GM19395 (cell line): ENCODE measurements at regions not wholly inside any gene's neighbourhood (a gene's known extent, or its start where the extent isn't known, plus 50 kb on each side); places are given as distances from the start of the nearest gene placed in this dataset.
"Not testable (repeated sequence)": the region's sequence is repeated elsewhere in the genome, so short reads cannot be mapped to it uniquely, and the experiment has no call there.

Experiments used
- ATAC-seq: cut with Tn5 transposase; IDR thresholded peaks from one replicate; pipeline ENCODE4 v1.9.1; 2021; ENCODE audit warnings: mild to moderate bottlenecking, moderate library complexity; ENCODE audit not compliant: unreplicated experiment

DNA sequence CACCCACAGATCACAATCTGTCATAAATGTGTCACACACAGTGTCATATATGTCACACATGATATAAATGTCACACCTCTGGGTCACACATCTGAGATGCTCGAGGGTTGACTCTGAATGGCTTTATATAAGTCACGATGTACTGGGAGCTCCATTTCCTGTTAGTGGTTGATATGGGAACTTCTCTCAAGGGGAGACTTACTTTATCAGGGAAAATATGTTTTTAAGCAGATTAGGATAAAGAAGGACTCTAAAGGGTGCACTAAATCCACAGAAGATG is 83.9 kb upstream of the MEF2A start:
- ATAC-seq: no peak

DNA sequence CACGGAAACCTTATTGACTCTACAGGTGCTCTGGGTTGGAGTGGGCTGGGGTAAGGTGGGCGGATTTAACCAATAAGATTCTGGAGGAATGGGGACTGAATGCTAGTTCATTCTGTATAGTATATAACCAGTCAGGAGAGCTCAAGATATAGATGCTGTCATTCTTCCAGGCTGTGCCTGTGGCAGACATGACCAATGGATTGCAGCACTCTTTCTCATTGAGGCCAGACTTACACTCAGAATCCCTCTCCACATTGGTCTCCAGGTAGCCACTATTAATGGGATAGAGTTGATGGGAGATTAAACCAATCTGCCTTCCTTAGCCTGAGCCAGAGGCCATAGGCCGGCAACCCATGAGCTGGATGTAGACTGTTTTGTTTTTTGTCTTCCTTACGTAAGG is 82.8 kb upstream of the MEF2A start:
- no peak for ATAC-seq

DNA sequence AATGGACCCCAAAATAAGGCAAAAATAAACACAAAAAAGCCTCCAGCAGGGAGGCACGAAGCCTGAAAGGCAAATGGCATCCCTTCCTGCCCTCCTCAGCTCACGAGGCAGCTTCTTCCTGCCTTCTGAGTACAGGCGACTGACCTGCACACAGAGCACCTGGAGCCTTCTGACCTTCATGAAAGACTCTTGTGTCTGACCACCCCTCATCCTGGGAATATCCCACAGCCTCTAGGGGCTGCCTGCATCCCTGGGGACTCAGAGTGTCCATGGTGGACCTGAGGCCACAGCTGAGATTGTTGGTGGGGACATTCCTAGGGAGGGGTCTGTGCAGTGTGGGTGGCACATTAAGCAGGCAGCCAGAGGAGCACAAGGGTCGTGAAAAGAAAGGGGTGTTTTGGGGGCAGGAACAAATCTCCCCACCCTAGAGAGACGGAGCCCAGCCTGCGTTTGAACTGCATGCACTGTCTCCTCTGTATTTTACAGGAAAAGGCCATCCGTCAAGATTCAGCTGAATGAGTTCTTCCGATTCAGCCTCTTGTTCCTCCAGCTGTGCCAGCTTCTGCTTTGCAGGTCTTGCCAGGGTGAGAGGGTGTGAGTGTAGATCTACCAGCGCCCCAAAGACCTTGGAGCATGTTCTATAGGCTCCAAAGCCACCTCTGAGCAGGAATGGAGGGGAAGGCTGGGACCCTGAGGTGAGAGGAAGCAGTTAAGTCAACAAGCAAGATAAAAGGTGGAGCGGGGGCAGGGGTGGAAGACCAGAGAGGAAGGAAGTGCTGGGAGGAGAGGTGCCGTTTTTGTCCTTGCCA is 80.4 kb upstream of the MEF2A start:
- no peak for ATAC-seq

DNA sequence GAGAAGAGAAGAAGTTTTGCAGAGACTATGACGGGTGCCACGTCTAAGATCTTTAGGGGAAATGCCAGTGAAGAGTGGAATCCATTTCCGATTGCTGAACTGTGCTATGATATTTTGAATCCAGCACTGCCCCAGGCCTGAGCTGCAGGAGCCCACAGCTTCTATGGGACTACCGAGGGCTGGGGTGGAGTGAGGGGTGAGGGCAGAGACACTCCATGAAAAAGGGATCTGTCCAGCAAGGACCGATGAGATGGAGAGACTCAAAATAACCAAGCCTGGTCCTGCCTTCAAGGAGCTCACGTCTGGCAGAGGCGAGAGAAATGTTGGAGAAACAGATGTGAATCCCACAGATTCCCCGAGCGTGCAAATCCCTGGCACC is 79.8 kb upstream of the MEF2A start:
- ATAC-seq: no peak

DNA sequence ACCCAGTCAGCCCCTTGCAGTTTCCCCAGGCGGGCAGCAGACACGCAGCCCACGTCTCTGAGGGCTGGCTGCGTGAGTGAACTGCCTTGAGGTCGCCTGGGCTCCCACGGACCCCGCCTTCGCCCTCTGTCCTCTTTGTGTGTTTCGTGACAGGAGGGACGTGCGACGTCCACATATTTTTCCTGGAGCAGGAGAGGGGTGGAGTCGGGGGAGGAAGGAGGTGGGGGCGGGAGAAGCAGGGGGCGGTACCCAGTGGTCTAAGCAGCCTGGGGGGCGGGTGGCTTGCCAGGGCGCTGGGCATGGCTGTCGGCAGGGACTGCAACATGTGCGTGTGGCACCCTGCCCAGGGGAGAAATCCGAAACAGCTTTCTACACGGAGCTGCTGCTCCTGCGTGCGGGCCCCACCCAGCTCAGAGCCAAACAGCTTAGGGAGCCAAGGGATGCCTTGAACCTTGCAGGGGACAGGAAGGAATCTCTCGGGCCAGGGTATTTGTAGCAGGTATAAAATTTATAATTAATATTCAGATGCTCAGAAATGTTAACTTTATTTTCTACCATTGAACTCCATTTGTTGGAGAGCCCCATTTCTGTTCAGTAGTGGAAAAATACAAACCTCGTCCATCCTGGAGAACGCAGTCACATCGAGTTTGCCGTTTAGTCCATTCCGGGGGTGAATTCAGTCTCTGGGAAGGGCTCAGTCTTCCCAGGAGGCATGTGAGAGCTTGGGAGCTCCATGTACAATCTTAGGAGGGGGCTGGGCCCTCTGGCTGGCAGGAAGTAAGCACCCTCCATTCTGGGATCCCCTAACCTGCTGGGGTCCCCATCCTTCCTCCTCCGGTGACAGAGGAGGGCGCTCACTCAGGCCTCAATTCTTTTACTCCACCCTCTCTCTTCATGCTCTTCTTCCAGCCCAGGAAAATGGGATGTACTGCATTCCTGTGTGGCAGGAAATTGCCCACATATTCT is 79.1 kb upstream of the MEF2A start:
- ATAC-seq: no peak

DNA sequence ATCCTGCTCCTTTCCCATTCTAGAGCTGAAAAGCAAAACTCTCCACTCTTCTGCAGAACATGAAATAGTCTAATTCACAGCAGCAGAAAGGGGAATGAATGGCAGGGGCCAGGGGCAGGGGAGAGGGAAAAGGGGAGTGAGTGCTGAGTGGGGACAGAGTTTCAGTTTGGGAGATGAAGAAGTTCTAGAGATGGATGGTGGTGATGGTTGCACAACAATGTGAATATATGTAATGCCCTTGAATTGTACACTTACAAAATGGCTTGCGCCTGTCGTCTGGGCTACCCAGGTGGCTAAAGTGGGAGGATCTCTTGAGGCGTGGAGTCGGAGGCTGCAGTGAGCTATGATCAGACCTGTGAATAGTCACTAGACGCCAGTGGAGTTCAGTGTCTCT is 78.5 kb upstream of the MEF2A start:
- no peak for ATAC-seq

DNA sequence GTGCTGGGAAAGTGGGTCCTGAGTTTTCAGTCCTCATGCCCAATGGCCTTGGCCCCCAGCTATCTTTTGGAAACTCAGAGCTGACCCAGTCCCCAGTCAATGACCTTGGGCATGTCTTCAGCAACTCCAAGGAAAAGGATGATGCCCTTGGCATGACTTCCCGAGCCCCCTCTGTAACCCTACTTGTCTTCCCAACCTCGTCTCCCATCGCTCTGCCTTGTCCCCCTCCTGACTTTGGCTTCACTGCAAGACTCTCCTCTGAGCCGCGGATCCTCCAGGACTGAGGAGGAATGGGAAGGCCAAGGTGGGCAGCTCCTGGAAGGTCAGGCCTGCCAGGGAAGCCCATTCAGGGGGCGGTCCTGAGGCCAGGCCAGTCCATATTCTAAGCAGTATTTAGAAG is 73.5 kb upstream of the MEF2A start:
- ATAC-seq: no peak

DNA sequence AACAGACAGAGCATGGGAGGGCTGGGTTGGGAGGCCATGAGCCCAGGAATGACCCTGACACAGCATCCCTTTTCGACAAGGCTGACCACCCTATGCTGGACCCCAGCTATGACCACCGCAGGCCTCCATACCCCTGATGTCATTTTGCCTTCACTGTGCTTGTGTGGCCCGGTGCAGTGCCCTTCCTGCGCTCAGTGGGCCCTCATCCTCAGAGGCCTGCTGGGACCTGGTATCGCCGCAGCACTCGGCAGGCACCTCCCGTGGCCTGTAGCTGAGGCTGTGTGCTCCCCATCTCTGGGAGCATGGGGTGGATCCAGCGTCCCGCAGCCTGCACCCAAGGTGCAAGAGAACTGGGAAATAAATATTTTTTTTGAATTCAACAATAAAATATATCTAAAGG is 73.1 kb upstream of the MEF2A start:
- no peak for ATAC-seq

DNA sequence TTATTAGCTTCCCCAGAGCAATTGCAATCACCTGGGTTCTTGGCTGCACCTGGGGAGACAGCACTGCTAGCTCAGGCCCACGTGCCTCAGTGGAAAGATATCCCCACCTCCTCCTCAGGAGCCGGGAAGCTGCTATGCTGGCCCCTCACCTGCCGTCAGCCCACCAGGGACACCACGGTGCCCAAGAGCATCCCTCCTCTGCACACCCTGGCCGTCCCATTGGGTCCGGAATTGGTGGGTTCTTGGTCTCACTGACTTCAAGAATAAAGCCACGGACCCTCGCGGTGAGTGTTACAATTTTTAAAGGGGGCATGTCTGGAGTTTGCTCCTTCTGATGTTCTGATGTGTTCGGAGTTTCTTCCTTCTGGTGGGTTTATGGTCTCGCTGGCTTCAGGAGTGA is 72.3 kb upstream of the MEF2A start:
- ATAC-seq: no peak

DNA sequence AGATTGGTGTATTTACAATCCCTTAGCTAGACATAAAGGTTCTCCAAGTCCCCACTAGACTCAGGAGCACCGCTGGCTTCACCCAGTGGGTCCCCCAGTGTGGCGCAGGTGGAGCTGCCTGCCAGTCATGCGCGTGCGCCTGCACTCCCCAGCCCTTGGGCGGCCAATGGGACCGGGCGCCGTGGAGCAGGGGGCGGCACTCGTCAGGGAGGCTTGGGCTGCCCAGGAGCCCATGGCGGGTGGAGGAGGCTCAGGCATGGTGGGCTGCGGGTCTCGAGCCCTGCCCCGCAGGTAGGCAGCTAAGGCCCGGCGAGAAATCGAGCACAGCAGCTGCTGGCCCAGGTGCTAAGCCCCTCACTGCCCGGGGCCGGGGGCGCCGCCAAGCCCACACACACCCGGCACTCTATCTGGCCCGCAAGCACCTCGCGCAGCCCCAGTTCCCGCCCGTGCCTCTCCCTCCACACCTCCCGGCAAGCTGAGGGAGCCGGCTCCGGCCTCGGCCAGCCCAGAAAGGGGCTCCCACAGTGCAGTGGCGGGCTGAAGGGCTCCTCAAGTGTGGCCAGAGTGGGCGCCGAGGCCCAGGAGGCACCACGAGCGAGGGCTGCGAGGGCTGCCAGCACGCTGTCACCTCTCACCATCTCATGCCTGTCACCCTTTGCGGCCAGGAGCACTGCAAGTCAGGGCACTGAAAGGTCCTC is 71.1 kb upstream of the MEF2A start:
- not testable (repeated sequence) for ATAC-seq

DNA sequence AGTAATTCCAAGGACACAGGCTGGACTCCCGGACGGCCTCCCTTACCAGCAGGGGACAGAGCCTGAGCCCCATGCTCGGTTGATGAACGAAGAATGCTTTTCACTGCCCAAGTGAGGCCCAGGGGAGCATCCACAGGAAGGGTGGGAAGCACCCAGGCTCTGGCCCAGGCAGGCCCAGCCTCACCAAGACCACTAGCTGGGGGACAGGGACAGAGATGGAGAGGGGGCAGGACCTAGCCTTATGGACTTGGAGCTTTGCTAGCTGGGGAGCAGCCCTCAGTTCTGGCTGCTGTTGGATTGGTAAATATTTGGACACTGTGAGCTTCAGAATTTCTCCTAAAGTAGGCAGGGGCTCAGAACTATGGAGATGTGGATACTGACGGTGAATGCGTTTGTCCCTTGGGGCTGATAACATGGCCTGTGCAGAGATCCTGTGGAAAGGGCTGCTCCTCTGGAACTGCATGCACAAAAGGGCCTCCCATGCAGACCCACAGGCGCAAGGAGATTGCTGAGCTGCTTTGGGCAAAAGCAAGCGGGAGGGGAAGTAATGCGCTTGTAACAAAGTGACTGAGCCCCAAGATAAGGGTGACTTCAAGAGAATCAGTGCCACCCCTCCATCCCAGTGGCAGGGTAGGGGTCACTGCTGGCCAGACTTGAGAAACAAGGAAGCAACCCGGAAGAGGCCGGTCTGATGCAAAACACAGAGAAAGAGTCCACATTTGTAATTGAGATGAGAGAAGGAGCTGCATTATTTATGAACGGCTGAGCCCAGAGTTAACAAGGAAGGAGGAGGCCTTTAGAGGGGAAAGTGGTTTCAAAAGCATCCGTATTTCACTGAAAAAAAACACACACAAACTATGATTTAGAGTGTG is 70.1 kb upstream of the MEF2A start:
- peak; percentile 48 for ATAC-seq

DNA sequence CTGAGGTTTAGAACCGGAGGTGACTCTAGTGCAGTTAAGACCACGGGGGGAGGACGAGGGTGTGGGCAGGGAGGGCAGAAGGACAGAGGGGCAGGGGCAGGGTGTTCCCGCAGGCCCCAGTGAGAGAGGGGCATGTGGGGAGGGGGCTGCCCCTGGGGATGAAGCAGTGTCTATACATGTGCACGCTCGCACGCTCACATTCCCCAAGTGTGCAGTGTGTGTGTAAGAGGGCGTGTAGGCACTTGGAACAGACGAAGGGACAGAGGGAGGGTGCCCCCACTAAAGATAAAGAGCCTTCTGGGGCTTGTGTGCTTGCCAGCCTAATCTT is 69.5 kb upstream of the MEF2A start:
- peak; percentile 6 for ATAC-seq

DNA sequence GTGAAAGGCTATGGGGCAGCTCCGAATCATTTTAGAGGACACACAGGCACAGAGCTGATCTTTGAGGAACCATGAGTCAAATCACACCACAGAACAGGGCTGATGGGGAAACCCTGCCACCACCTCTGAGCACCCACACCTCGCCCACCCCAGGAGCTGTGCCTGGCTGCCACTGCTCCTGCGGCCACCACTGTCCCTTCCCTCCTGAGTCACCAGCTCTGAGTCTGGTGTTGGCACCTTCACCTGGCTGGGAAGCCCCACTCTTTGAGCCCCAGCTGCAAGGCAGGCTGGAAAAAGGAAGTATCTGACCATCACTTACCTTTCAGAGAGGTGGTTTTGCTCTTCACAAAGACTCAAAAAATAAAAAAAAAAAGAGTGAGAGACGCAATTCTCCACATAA is 63.6 kb upstream of the MEF2A start:
- ATAC-seq: peak; percentile 55

DNA sequence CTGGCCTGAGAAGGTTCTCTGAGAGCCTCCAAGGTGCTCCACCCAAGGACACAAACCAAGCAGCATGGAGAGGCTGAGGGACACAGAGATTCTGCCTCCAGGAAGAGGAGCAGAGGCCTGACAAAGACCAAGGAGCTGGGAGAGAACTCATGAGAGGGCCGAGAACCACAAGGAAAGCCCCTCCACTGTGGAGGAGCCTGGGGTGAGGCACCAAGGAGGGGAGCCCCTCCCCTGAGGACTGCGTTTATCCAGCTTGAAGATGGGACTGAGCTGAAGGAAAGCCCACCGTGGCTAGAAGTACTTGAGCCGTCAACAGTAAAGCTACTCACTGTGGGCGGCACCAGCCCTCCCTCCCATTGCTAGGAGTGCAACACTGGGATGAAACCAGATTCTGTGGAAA is 63.1 kb upstream of the MEF2A start:
- peak; percentile 13 for ATAC-seq

DNA sequence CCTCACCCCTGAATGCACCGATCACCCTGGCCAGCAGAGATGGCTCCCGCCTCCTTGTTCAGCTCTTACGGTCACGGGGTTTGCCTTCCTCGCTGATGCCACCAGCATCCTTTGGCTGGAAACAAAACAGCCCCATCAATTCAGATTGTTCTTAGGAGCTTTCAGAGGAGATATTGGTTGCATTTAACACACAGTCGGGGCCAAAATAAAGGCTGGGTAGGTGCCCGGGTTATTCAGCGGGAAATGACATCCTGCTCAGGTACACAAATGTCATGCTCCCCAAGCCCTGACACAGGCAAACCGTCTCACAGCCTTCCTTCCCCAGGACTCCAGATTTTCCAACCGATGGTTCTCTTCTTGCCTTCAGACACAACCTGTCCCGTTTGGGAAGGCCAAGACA is 62.4 kb upstream of the MEF2A start:
- ATAC-seq: no peak

DNA sequence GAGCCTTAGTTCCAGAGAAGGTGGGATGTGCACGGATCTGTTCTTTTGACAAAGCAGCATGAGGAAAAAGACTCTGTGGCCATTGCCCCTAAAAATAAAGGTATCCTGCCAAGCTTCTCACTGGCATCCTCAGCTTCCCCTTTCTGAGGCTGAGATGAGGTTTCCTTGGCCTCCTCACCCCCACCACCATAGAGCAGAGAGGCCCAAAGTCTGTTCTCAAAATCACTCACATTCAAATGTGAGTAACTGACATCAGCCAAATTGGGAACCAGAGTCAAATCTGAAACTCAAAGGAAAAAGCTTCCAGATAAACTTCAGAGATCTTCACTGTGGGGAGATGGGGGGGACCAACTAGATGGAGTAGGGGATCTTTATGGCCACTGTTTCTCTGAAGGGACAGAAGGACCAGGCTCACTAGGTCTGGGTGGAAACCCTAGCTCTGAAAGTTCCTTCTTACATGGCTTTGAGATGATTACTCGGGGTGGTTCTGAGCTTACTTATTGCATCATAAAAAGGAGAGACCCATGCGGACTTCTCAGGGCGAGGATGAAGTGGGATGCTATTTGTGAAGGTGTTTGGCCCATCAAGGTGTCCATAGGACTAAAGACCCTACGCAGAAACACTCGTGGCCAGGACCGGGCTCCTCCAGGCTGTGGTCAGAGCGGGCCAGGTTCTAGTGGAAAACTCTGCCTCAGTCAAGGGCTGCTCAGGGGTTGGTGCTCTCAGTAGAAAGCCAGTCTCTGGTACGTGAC is 61.5 kb upstream of the MEF2A start:
- peak; percentile 36 for ATAC-seq

DNA sequence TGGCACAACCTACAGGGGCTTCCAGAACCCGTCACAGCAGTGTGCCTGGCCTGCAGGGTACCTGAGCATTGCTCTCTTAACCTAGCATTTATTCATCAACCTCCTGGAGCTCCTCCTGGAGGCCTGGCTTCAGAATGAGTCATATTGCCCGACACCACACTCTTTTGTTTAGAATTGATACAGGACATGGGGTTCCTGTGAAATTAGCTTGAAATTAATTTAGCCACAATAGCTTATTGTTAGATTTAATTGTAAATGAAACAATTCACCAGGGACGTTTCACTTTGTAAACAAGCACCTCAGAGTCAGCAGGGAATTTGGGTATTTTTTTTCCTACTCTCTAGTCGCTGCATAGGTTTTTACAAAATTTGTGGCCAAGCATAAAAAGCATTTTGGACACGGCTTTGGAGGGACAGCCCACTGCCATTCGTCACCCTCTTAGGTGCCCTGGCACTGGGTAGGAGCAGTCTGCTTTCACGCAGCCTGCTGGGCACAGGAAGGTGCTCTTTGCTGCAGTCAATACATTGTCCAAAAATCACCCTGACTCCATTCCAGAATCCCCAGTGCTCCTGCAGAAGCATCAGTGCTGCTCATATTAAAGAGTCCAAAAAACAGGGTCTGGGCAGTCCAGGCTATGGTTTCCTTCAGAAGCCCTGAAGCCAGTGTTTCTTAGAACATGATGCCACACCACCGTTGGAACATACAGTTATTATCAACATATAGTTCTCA is 60.8 kb upstream of the MEF2A start:
- peak; percentile 50 for ATAC-seq

DNA sequence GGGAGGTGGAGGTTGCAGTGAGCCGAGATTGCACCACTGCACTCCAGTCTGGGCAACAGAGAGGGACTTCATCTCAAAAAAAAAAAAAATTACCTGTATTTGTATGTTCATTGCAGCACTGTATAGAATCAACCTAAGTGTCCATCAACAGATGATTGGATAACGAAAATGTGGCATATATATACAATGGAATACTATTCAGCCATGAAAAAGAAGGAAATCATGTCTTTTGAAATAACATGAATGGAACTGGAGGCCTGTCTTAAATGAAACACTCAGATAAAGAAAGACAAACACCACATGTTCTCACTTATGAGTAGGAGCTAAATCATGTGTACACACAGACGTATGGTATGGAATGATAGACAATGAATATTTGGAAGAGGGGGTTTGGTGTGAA is 59.4 kb upstream of the MEF2A start:
- ATAC-seq: no peak

DNA sequence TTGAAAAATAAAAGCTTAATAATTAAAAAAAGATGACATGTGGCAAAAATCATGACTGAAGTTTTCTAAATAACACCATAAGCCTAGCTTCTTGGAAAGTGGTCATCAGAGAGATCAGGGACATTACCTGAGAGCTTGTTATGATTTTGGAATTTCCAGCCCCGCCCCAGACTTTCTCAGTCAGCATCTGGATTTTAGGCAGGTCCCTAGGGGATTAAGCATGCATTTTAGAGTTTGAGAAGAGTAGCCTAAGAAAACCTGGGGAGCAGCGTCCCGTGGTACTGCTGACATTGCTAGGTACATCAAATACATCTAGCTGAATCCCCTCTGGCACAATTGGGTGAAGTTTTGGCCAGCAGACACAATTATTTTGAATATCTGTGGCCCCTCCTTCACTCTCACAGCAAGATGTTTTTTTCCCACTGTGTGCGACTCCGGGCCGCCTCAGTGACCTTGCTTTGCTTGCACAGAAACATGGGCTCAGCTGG is 58.7 kb upstream of the MEF2A start:
- no peak for ATAC-seq
